ENCODE measurements at regions not wholly inside any gene's neighbourhood (a gene's known extent, or its start where the extent isn't known, plus 50 kb on each side); places are given as distances from the start of the nearest gene placed in this dataset.

GRCh38 chr15:36511594-36511993 is 67.8 kb upstream of the CDIN1 start:
- intact Hi-C loops (cut with DNase I; ENCODE audit: low total_unique reads) (no loop called here), in situ Hi-C loops (cut with MboI; ENCODE audit: low sequenced_read_pairs in 4 of 4) (no loop called here)
- no peak overlapping the region for H3K27ac ChIP-seq
- DNase-seq = no peak
- H3K4me1 ChIP-seq = no peaks in the 10 kb centered on the region
- TF ChIP-seq, protein P1, sequence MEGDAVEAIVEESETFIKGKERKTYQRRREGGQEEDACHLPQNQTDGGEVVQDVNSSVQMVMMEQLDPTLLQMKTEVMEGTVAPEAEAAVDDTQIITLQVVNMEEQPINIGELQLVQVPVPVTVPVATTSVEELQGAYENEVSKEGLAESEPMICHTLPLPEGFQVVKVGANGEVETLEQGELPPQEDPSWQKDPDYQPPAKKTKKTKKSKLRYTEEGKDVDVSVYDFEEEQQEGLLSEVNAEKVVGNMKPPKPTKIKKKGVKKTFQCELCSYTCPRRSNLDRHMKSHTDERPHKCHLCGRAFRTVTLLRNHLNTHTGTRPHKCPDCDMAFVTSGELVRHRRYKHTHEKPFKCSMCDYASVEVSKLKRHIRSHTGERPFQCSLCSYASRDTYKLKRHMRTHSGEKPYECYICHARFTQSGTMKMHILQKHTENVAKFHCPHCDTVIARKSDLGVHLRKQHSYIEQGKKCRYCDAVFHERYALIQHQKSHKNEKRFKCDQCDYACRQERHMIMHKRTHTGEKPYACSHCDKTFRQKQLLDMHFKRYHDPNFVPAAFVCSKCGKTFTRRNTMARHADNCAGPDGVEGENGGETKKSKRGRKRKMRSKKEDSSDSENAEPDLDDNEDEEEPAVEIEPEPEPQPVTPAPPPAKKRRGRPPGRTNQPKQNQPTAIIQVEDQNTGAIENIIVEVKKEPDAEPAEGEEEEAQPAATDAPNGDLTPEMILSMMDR (IDR thresholded peaks at IDR 0.05 in 4 of 5, conservative IDR thresholded peaks at IDR 0.05 in 1 of 5) = no peak
- TF ChIP-seq POLR2A (IDR thresholded peaks at IDR 0.05) = no peak
- no peak for ATAC-seq
- H3K36me3 ChIP-seq = no peaks in the 10 kb centered on the region
- no peaks in the 10 kb centered on the region for H3K9me3 ChIP-seq
- no peaks in the 10 kb centered on the region for H3K27me3 ChIP-seq
- no peak overlapping the region for H3K4me3 ChIP-seq

DNA sequence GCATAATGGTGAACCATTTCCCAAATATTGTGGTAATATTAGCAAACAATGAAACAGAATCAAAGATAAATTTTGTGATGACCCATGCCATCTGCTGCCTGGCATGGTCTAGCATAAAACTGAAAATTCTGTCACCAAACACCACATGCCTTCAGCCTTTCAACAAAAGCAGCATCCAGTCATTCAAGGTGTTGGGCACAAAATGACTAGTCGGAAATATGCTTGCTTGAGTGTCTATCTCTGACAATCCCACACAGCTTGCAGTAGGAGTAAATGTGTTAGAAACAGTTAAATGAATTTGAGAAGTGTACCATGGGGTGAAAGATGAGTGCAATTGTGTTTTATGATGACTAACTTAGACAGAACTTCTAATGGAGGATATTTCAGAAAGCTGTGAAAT is 61.7 kb upstream of the CDIN1 start:
- H3K4me3 ChIP-seq = no peak overlapping the region
- H3K27ac ChIP-seq = no peak overlapping the region
- no peak for ATAC-seq
- DNase-seq = no peak
- TF ChIP-seq, protein P1 (IDR thresholded peaks at IDR 0.05 in 4 of 5, conservative IDR thresholded peaks at IDR 0.05 in 1 of 5) = no peak
- TF ChIP-seq POLR2A (IDR thresholded peaks at IDR 0.05) = no peak
- H3K4me1 ChIP-seq = no peaks in the 10 kb centered on the region
- no peaks in the 10 kb centered on the region for H3K9me3 ChIP-seq
- H3K27me3 ChIP-seq = no peaks in the 10 kb centered on the region
- intact Hi-C loops (cut with DNase I; ENCODE audit: low total_unique reads) (no loop called here), in situ Hi-C loops (cut with MboI; ENCODE audit: low sequenced_read_pairs in 4 of 4) (no loop called here)
- H3K36me3 ChIP-seq = no peaks in the 10 kb centered on the region

GRCh38 chr15:36519067-36519466 is 60.4 kb upstream of the CDIN1 start:
- Histone ChIP-seq H3K4me1 (no peaks in the 10 kb centered on the region), H3K27me3 (no peaks in the 10 kb centered on the region), H3K4me3 (no peak overlapping the region), H3K36me3 (no peaks in the 10 kb centered on the region), H3K27ac (no peak overlapping the region), H3K9me3 (no peaks in the 10 kb centered on the region)
- in situ Hi-C loops (cut with MboI; ENCODE audit: low sequenced_read_pairs in 4 of 4) = no loop called here
- no peak for TF ChIP-seq POLR2A (IDR thresholded peaks at IDR 0.05)
- no peak for ATAC-seq
- intact Hi-C loops (cut with DNase I; ENCODE audit: low total_unique reads) = no loop called here
- DNase-seq = no peak

GRCh38 chr15:36525430-36525829 is 54.0 kb upstream of the CDIN1 start:
- intact Hi-C loops (cut with DNase I; ENCODE audit: low total_unique reads) (no loop called here), in situ Hi-C loops (cut with MboI; ENCODE audit: low sequenced_read_pairs in 4 of 4) (no loop called here)
- Histone ChIP-seq H3K27ac (no peak overlapping the region), H3K9me3 (no peaks in the 10 kb centered on the region), H3K36me3 (no peaks in the 10 kb centered on the region), H3K4me3 (no peak overlapping the region), H3K4me1 (no peaks in the 10 kb centered on the region), H3K27me3 (peaks cover 0 to 3% (median 0%) of the 10 kb centered on the region in 3 donors)
- TF ChIP-seq, protein P1 (IDR thresholded peaks at IDR 0.05 in 4 of 5, conservative IDR thresholded peaks at IDR 0.05 in 1 of 5) = no peak
- TF ChIP-seq POLR2A (IDR thresholded peaks at IDR 0.05) = no peak
- ATAC-seq = no peak
- no peak for DNase-seq

GRCh38 chr15:36527235-36528162 is 51.9 kb upstream of the CDIN1 start:
- in situ Hi-C loops (cut with MboI; ENCODE audit: low sequenced_read_pairs in 4 of 4) (no loop called here), intact Hi-C loops (cut with DNase I; ENCODE audit: low total_unique reads) (no loop called here)
- H3K36me3 ChIP-seq = no peaks in the 10 kb centered on the region
- TF ChIP-seq, protein P1 (IDR thresholded peaks at IDR 0.05 in 4 of 5, conservative IDR thresholded peaks at IDR 0.05 in 1 of 5) = no peak
- no peak for TF ChIP-seq POLR2A (IDR thresholded peaks at IDR 0.05)
- H3K9me3 ChIP-seq = no peaks in the 10 kb centered on the region
- peaks cover 0 to 3% (median 0%) of the 10 kb centered on the region in 3 donors for H3K27me3 ChIP-seq
- H3K27ac ChIP-seq = no peak overlapping the region
- no peak overlapping the region for H3K4me3 ChIP-seq
- H3K4me1 ChIP-seq = no peaks in the 10 kb centered on the region
- DNase-seq (no peak), ATAC-seq (no peak)
